ENCODE measurements at regions not wholly inside any gene's neighbourhood (a gene's known extent, or its start where the extent isn't known, plus 50 kb on each side); places are given as distances from the start of the nearest gene placed in this dataset.

GRCh38 chr1:22206551-22207125, 63.7 kb upstream of the WNT4 start:
- dilution Hi-C loops (cut with MboI; ENCODE audit: extremely low pct_ligation_motif_present, low sequenced_read_pairs), result no loop called here
- H3K4me3 ChIP-seq (replicated peaks in 1 of 3; ENCODE audit: insufficient read depth in 1 of 3, low read depth in 1 of 3, low read length in 3 of 3), result no peak overlapping the region
- ChIA-PET POLR2A (no interaction called here), CTCF (no interaction called here)
- no peaks in the 10 kb centered on the region for H4K20me1 ChIP-seq (replicated peaks; ENCODE audit: control insufficient read depth, extremely low read depth, insufficient read depth, low read length)
- H3K36me3 ChIP-seq (ENCODE audit: control insufficient read depth in 2 of 2, extremely low read depth in 1 of 2, insufficient read depth in 2 of 2, low read length in 2 of 2), result no peaks in the 10 kb centered on the region
- DNase-seq (ENCODE audit: low read depth, low spot score), result no peak
- H3K9me3 ChIP-seq (replicated peaks; ENCODE audit: control insufficient read depth, insufficient read depth, low read length), result no peaks in the 10 kb centered on the region
- no TSS peak for BruUV-seq (replicated peaks)
- no peaks in the 10 kb centered on the region for H3K79me2 ChIP-seq (ENCODE audit: control insufficient read depth, insufficient read depth, low read length)
- intact Hi-C loops (cut with micrococcal nuclease), result no loop called here
- TF ChIP-seq EZH2 (IDR thresholded peaks at IDR 0.05; ENCODE audit: borderline replicate concordance, low read depth, low read length, severe bottlenecking) (no peak), MYC (IDR thresholded peaks at IDR 0.05; ENCODE audit: low read depth, low read length) (no peak), JUN (IDR thresholded peaks at IDR 0.05; ENCODE audit: borderline replicate concordance, insufficient read depth, insufficient read length, low read depth) (no peak), POLR2A (IDR thresholded peaks at IDR 0.05; ENCODE audit: low read depth, low read length) (no peak), FOS (IDR thresholded peaks at IDR 0.05; ENCODE audit: borderline replicate concordance, insufficient read depth, low read length) (no peak), MAX (IDR thresholded peaks at IDR 0.05; ENCODE audit: insufficient read depth, insufficient read length) (no peak), GATA2 (IDR thresholded peaks at IDR 0.05; ENCODE audit: insufficient read depth, insufficient read length, low read depth, low read length) (no peak), POLR2AphosphoS5 (IDR thresholded peaks at IDR 0.05; ENCODE audit: insufficient read depth, low read depth, low read length) (no peak)
- TF ChIP-seq, protein P1, sequence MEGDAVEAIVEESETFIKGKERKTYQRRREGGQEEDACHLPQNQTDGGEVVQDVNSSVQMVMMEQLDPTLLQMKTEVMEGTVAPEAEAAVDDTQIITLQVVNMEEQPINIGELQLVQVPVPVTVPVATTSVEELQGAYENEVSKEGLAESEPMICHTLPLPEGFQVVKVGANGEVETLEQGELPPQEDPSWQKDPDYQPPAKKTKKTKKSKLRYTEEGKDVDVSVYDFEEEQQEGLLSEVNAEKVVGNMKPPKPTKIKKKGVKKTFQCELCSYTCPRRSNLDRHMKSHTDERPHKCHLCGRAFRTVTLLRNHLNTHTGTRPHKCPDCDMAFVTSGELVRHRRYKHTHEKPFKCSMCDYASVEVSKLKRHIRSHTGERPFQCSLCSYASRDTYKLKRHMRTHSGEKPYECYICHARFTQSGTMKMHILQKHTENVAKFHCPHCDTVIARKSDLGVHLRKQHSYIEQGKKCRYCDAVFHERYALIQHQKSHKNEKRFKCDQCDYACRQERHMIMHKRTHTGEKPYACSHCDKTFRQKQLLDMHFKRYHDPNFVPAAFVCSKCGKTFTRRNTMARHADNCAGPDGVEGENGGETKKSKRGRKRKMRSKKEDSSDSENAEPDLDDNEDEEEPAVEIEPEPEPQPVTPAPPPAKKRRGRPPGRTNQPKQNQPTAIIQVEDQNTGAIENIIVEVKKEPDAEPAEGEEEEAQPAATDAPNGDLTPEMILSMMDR (IDR thresholded peaks at IDR 0.05; ENCODE audit: extremely low read depth in 1 of 2, insufficient read depth in 1 of 2, low read depth in 1 of 2, low read length in 2 of 2), result no peak
- no peak for FAIRE-seq
- H3K9me1 ChIP-seq (replicated peaks; ENCODE audit: control insufficient read depth, extremely low read depth, insufficient read depth, low read length), result no peaks in the 10 kb centered on the region
- no peak overlapping the region for H3K4me2 ChIP-seq (ENCODE audit: insufficient read depth, low read length)
- H2AFZ ChIP-seq (ENCODE audit: low read depth, low read length), result no peak overlapping the region
- no peaks in the 10 kb centered on the region for H3K4me1 ChIP-seq (ENCODE audit: control insufficient read depth, extremely low read depth, insufficient read depth, low read length)
- H3K27ac ChIP-seq (ENCODE audit: insufficient read depth, low read depth, low read length), result no peak overlapping the region
- peaks cover 48 to 49% of the 10 kb centered on the region in 2 experiments for H3K27me3 ChIP-seq (ENCODE audit: control insufficient read depth in 2 of 2, insufficient read depth in 2 of 2, low read length in 2 of 2)
- H3K9ac ChIP-seq (replicated peaks; ENCODE audit: extremely low read depth, insufficient read depth, low read length), result no peak overlapping the region

Measured in endothelial cell of umbilical vein (primary cell).